B cell (primary cell): ENCODE measurements at regions not wholly inside any gene's neighbourhood (a gene's known extent, or its start where the extent isn't known, plus 50 kb on each side); places are given as distances from the start of the nearest gene placed in this dataset.

Experiments used
- ATAC-seq: fragments of 200-7000 bp; cut with Tn5 transposase; one replicate; pipeline ENCODE4 v1.10.0; 2021; ENCODE audit warnings: low read depth, mild to moderate bottlenecking, moderate number of reproducible peaks, moderate library complexity
- CTCF ChIA-PET: fragments of 350-600 bp; sonication (Branson Sonifier 250); formaldehyde crosslinking; loops from one replicate; lab custom pipeline; 2021; ENCODE audit warnings: antibody characterized with exemption, inconsistent platforms; lab: Charles Lee
- POLR2A ChIA-PET: fragments of 350-600 bp; sonication (Branson Sonifier 250); formaldehyde crosslinking; loops from one replicate; lab custom pipeline; 2021; ENCODE audit warnings: antibody characterized with exemption; lab: Charles Lee
- DNase-seq: peaks from one replicate; pipeline ENCODE4 v3.0.0; 2013
- H2AFZ ChIP-seq: 2 replicates; pipeline ENCODE4 v1.6.1; 2012; ENCODE audit warnings: mild to moderate bottlenecking, low read depth, low read length; ENCODE audit not compliant: insufficient read depth, poor library complexity, severe bottlenecking
- H3K27ac ChIP-seq, 2 donors: 1 replicate in 1 of 2; 2 replicates in 1 of 2; pipeline ENCODE4 v1.5.1; 2012 to 2013; ENCODE audit warnings: low read length in 2 of 2, mild to moderate bottlenecking in 2 of 2, moderate library complexity in 1 of 2
- H3K27me3 ChIP-seq, 4 experiments: fragments of 200-600 bp in 1 of 4; sonication (generic) in 1 of 4; replicated peaks in 1 of 4; 1 replicate in 2 of 4; 2 replicates in 2 of 4; pipeline versions ENCODE4 v1.6.1 to v1.7.0; 2013 to 2016; ENCODE audit warnings: low read length in 3 of 4, mild to moderate bottlenecking in 2 of 4, mixed read lengths in 1 of 4, moderate library complexity in 1 of 4; ENCODE audit not compliant: insufficient read depth in 4 of 4, control insufficient read depth in 3 of 4; ENCODE audit errors: control extremely low read depth in 1 of 4
- H3K36me3 ChIP-seq, 2 experiments: replicated peaks in 1 of 2; 1 replicate in 1 of 2; 2 replicates in 1 of 2; pipeline versions ENCODE4 v1.6.1 to v1.7.1; 2013; ENCODE audit warnings: low read length in 1 of 2; ENCODE audit not compliant: insufficient read depth in 2 of 2, control insufficient read depth in 1 of 2; ENCODE audit errors: control extremely low read depth in 1 of 2, extremely low read depth in 1 of 2
- H3K4me1 ChIP-seq, 2 donors: fragments of 200-600 bp in 1 of 2; sonication (generic) in 1 of 2; 1 replicate in 1 of 2; 2 replicates in 1 of 2; pipeline versions ENCODE4 v1.5.1 to v1.6.1; 2013 to 2017; ENCODE audit warnings: low read length in 2 of 2; ENCODE audit not compliant: control insufficient read depth in 2 of 2, insufficient read depth in 2 of 2
- H3K4me2 ChIP-seq: replicated peaks from 2 replicates; pipeline ENCODE3; 2012; ENCODE audit warnings: mild to moderate bottlenecking, low read depth, low read length; ENCODE audit not compliant: poor library complexity, severe bottlenecking
- H3K4me3 ChIP-seq, 5 experiments: fragments of 200-600 bp in 1 of 5; sonication (generic) in 1 of 5; 1 replicate in 3 of 5; 2 replicates in 2 of 5; pipeline versions ENCODE4 v1.5.1 to v1.7.0; 2011 to 2016; ENCODE audit warnings: low read length in 4 of 5, mild to moderate bottlenecking in 4 of 5, low read depth in 2 of 5, control low read depth in 1 of 5, moderate library complexity in 1 of 5; ENCODE audit not compliant: insufficient read depth in 1 of 5; ENCODE audit errors: control extremely low read depth in 1 of 5, extremely low read depth in 1 of 5
- H3K79me2 ChIP-seq: fragments of 200-600 bp; sonication (generic); one replicate; pipeline ENCODE4 v1.6.0; 2016; ENCODE audit warnings: low read length; ENCODE audit not compliant: control insufficient read depth, insufficient read depth
- H3K9ac ChIP-seq: fragments of 200-600 bp; sonication (generic); 2 replicates; pipeline ENCODE4 v1.6.1; 2017; ENCODE audit warnings: mild to moderate bottlenecking, low read length, moderate library complexity
- H3K9me3 ChIP-seq, 3 donors: one replicate each; pipeline versions ENCODE4 v1.6.1 to v1.7.1; 2013; ENCODE audit warnings: low read length in 2 of 3; ENCODE audit not compliant: control insufficient read depth in 2 of 3, insufficient read depth in 1 of 3; ENCODE audit errors: control extremely low read depth in 1 of 3
- H4K20me1 ChIP-seq: 2 replicates; pipeline ENCODE4 v1.6.0; 2012; ENCODE audit warnings: mild to moderate bottlenecking, low read length; ENCODE audit not compliant: insufficient read depth, control insufficient read depth, poor library complexity, severe bottlenecking
- H3K27ac Mint-ChIP-seq: one replicate; pipeline ENCODE4 v1.8.0; 2021; ENCODE audit warnings: mixed read lengths
- H3K27me3 Mint-ChIP-seq: one replicate; pipeline ENCODE4 v1.8.0; 2021; ENCODE audit warnings: mixed read lengths
- H3K4me1 Mint-ChIP-seq: one replicate; pipeline ENCODE4 v1.8.0; 2021; ENCODE audit warnings: mixed read lengths
- H3K4me3 Mint-ChIP-seq: one replicate; pipeline ENCODE4 v1.8.0; 2021; ENCODE audit warnings: mixed read lengths
- H3K9me3 Mint-ChIP-seq: one replicate; pipeline ENCODE4 v1.8.0; 2022; ENCODE audit warnings: mixed read lengths; ENCODE audit not compliant: insufficient read depth
- EZH2 ChIP-seq: IDR thresholded peaks from 2 replicates; pipeline ENCODE4 v1.6.1; 2012; ENCODE audit warnings: borderline replicate concordance, low read depth, mild to moderate bottlenecking, moderate library complexity, low read length; ENCODE audit not compliant: insufficient read depth, poor library complexity, severe bottlenecking
- WGBS: methylation state at CpG from one replicate; pipeline ENCODE4 v1.1.5; 2013; ENCODE audit warnings: missing lambda C conversion rate; ENCODE audit not compliant: insufficient coverage; 5-methylcytosine and 5-hydroxymethylcytosine counted together
- intact Hi-C: fragments of 100-400 bp; cut with micrococcal nuclease; formaldehyde crosslinking; loops from one replicate; pipeline ENCODE4 v1.10.0; 2022
- TF ChIP-seq, protein P1 (sequence below): fragments of 200-600 bp; IDR thresholded peaks from one replicate; pipeline ENCODE4 v1.8.0; 2022; ENCODE audit warnings: antibody characterized with exemption, mild to moderate bottlenecking

DNA sequence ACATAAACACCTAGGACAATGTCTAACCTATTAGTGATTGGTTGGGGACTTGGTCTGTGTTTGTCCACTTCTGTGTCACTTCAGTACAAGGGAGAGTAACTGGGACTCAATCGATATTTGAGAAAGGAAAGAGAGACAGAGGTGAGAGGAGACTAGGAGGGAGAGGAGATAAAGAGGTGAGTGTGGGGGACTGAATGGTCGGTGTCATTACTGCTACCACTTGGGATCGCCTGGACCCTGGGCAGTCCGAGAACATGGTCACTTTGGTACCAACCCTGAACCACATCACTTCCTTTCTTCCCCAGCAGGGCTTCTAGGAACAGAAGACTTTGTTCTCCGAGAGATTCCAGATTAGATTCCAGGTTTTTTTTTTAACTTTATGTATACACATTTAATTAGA lies 63.7 kb downstream of the GPR6 start:
- H3K27ac Mint-ChIP-seq: no peak overlapping the region
- no peaks in the 10 kb centered on the region for H3K79me2 ChIP-seq
- no peak overlapping the region for H3K4me3 ChIP-seq
- no peaks in the 10 kb centered on the region for H3K9me3 Mint-ChIP-seq
- DNase-seq (no peak), ATAC-seq (no peak)
- no peaks in the 10 kb centered on the region for H3K27me3 ChIP-seq
- TF ChIP-seq, protein P1, sequence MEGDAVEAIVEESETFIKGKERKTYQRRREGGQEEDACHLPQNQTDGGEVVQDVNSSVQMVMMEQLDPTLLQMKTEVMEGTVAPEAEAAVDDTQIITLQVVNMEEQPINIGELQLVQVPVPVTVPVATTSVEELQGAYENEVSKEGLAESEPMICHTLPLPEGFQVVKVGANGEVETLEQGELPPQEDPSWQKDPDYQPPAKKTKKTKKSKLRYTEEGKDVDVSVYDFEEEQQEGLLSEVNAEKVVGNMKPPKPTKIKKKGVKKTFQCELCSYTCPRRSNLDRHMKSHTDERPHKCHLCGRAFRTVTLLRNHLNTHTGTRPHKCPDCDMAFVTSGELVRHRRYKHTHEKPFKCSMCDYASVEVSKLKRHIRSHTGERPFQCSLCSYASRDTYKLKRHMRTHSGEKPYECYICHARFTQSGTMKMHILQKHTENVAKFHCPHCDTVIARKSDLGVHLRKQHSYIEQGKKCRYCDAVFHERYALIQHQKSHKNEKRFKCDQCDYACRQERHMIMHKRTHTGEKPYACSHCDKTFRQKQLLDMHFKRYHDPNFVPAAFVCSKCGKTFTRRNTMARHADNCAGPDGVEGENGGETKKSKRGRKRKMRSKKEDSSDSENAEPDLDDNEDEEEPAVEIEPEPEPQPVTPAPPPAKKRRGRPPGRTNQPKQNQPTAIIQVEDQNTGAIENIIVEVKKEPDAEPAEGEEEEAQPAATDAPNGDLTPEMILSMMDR: no peak
- no peak for TF ChIP-seq EZH2
- no peak overlapping the region for H3K27ac ChIP-seq
- H3K36me3 ChIP-seq: no peaks in the 10 kb centered on the region
- H3K4me3 Mint-ChIP-seq: no peak overlapping the region
- peaks cover 0 to 6% (median 0%) of the 10 kb centered on the region in 3 donors for H3K9me3 ChIP-seq
- H3K4me1 Mint-ChIP-seq: peaks cover 20% of the 10 kb centered on the region
- intact Hi-C loops: no loop called here
- peaks cover 8 to 28% of the 10 kb centered on the region in 2 donors for H3K4me1 ChIP-seq
- 100% methylated on average over 1 of the region's 5 CpGs for WGBS
- no peaks in the 10 kb centered on the region for H4K20me1 ChIP-seq
- H2AFZ ChIP-seq: no peak overlapping the region
- no peak overlapping the region for H3K4me2 ChIP-seq
- POLR2A ChIA-PET: no interaction called here
- CTCF ChIA-PET: interaction anchor here (1.4 to 10.2 kb wide), 3 partner anchors 13 to 853 kb away, joined by 4 to 340 read pairs (median 4); no protein-coding TSS in a partner anchor
- H3K27me3 Mint-ChIP-seq: no peaks in the 10 kb centered on the region
- no peak overlapping the region for H3K9ac ChIP-seq

DNA sequence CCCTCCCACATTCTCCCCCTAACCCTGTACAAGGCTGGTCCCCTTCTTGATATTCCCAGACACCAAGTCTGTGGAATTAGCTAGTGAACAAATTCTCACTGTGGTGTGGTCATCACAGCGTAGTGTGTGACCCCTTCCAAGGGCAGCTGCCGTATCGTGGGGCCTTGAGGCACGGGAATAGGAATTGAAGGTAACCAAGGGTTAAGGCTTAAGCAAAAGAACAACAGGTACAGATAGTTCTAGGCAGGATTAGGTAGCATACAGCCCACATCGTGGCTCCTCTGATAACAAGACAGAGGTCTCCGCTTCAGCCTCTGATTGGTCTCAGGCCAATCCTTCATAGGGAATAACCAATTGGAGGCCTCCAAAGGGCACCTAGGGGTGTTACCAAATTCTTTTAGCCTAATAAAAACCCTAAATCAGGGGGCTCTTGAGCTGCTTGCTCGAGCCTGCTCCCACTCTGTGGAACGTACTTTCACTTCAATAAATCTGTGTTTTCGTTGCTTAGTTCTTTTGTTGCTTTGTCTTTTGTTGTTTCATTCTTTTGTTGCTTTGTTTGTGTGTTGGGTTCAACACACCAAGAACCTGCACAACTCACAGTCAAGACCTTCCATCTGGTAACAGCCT lies 64.7 kb downstream of the GPR6 start:
- no peak overlapping the region for H3K9ac ChIP-seq
- 97% methylated on average over 6 of the region's 9 CpGs for WGBS
- no peak overlapping the region for H3K4me3 ChIP-seq
- H2AFZ ChIP-seq: no peak overlapping the region
- DNase-seq: no peak
- H3K27ac ChIP-seq: no peak overlapping the region
- ATAC-seq: no peak
- ChIA-PET CTCF (interaction anchor here (1.6 to 10.2 kb wide), 4 partner anchors 11 to 349 kb away, joined by 4 to 340 read pairs (median 12); no protein-coding TSS in a partner anchor), POLR2A (no interaction called here)
- peaks cover 0 to 6% (median 0%) of the 10 kb centered on the region in 3 donors for H3K9me3 ChIP-seq
- peaks cover 8 to 28% of the 10 kb centered on the region in 2 donors for H3K4me1 ChIP-seq
- no peaks in the 10 kb centered on the region for H3K36me3 ChIP-seq
- no peaks in the 10 kb centered on the region for H3K9me3 Mint-ChIP-seq
- no peak overlapping the region for H3K4me3 Mint-ChIP-seq
- H3K27me3 Mint-ChIP-seq: no peaks in the 10 kb centered on the region
- H3K27me3 ChIP-seq: no peaks in the 10 kb centered on the region
- intact Hi-C loops: no loop called here
- H3K79me2 ChIP-seq: no peaks in the 10 kb centered on the region
- no peaks in the 10 kb centered on the region for H4K20me1 ChIP-seq
- no peak overlapping the region for H3K27ac Mint-ChIP-seq
- no peak for TF ChIP-seq EZH2
- TF ChIP-seq, protein P1: no peak
- peaks cover 20% of the 10 kb centered on the region for H3K4me1 Mint-ChIP-seq
- no peak overlapping the region for H3K4me2 ChIP-seq
